Activated CD4-positive, alpha-beta T cell treated with anti-CD3 and anti-CD28 coated beads, Interleukin-2, amount 10 ng/mL, durations not matched to agents 24 days and 14 days (primary cell): ENCODE measurements at regions not wholly inside any gene's neighbourhood (a gene's known extent, or its start where the extent isn't known, plus 50 kb on each side); places are given as distances from the start of the nearest gene placed in this dataset.

ENCODE experiments used
- DNase-seq: peaks from one replicate; pipeline ENCODE4 v3.0.0; 2022
- H3K27ac Mint-ChIP-seq: one replicate; pipeline ENCODE4 v1.8.0; 2022; ENCODE audit warnings: mild to moderate bottlenecking, mixed read lengths
- H3K27me3 Mint-ChIP-seq: one replicate; pipeline ENCODE4 v1.8.0; 2022; ENCODE audit warnings: mixed read lengths
- H3K36me3 Mint-ChIP-seq: one replicate; pipeline ENCODE4 v1.8.0; 2022; ENCODE audit warnings: low read depth, mild to moderate bottlenecking, mixed read lengths
- H3K4me1 Mint-ChIP-seq: one replicate; pipeline ENCODE4 v1.8.0; 2021; ENCODE audit warnings: mixed read lengths
- H3K4me3 Mint-ChIP-seq: one replicate; pipeline ENCODE4 v1.8.0; 2022; ENCODE audit warnings: mild to moderate bottlenecking, moderate library complexity, mixed read lengths
- H3K9me3 Mint-ChIP-seq: one replicate; pipeline ENCODE4 v1.8.0; 2021; ENCODE audit warnings: mixed read lengths
- intact Hi-C: fragments of 100-400 bp; cut with micrococcal nuclease; formaldehyde crosslinking; loops from one replicate; pipeline ENCODE4 v1.15.1; 2023

- H3K27ac Mint-ChIP-seq: no peak overlapping the region
- no peak for DNase-seq
- no peaks in the 10 kb centered on the region for H3K4me1 Mint-ChIP-seq
- intact Hi-C loops: no loop called here
- H3K36me3 Mint-ChIP-seq: no peaks in the 10 kb centered on the region
- H3K27me3 Mint-ChIP-seq: no peaks in the 10 kb centered on the region
- no peak overlapping the region for H3K4me3 Mint-ChIP-seq
- H3K9me3 Mint-ChIP-seq: peaks cover 14% of the 10 kb centered on the region
Observed at GRCh38 chr2:4381773-4382172, 678.4 kb downstream of the DCDC2C start.

- H3K4me1 Mint-ChIP-seq: no peaks in the 10 kb centered on the region
- DNase-seq: no peak
- H3K9me3 Mint-ChIP-seq: peaks cover 19% of the 10 kb centered on the region
- intact Hi-C loops: no loop called here
- H3K4me3 Mint-ChIP-seq: no peak overlapping the region
- no peaks in the 10 kb centered on the region for H3K36me3 Mint-ChIP-seq
- no peak overlapping the region for H3K27ac Mint-ChIP-seq
- H3K27me3 Mint-ChIP-seq: no peaks in the 10 kb centered on the region
Observed at GRCh38 chr2:4391013-4391412, 687.6 kb downstream of the DCDC2C start.

DNA sequence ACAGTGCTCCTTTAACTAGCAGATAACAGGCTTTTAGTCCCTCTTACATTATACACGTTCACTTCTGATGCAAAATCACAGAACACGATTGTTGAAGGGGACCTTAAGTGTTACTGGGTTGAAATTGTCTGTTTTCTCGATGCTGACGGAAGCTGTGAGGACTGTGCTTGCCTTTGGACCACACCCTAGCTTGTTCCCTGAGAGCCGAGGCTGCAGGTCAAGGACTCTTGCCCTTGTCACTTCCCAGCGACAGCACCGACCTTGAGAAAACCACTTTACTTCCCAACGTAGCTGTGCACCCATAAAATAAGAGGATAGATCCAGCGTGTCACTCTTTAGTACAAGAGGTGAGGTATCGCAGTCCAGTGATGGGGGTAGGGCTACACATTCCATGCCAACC lies 701.0 kb downstream of the DCDC2C start:
- intact Hi-C loops: no loop called here
- Mint-ChIP-seq H3K4me3 (no peak overlapping the region), H3K4me1 (no peaks in the 10 kb centered on the region), H3K36me3 (no peaks in the 10 kb centered on the region), H3K9me3 (peaks cover 7% of the 10 kb centered on the region), H3K27ac (no peak overlapping the region), H3K27me3 (no peaks in the 10 kb centered on the region)
- DNase-seq: no peak

GRCh38 chr2:4408321-4408720 lies 704.9 kb downstream of the DCDC2C start:
- Mint-ChIP-seq H3K27ac (no peak overlapping the region), H3K9me3 (peaks cover 14% of the 10 kb centered on the region), H3K4me1 (no peaks in the 10 kb centered on the region), H3K27me3 (no peaks in the 10 kb centered on the region), H3K36me3 (no peaks in the 10 kb centered on the region), H3K4me3 (no peak overlapping the region)
- intact Hi-C loops: no loop called here
- DNase-seq: no peak

GRCh38 chr2:4412637-4413187 lies 709.3 kb downstream of the DCDC2C start:
- no peaks in the 10 kb centered on the region for H3K36me3 Mint-ChIP-seq
- intact Hi-C loops: no loop called here

GRCh38 chr2:4415171-4415570 lies 711.8 kb downstream of the DCDC2C start:
- no peak overlapping the region for H3K27ac Mint-ChIP-seq
- no peaks in the 10 kb centered on the region for H3K4me1 Mint-ChIP-seq
- intact Hi-C loops: no loop called here
- H3K9me3 Mint-ChIP-seq: peaks cover 16% of the 10 kb centered on the region
- no peak for DNase-seq
- no peaks in the 10 kb centered on the region for H3K36me3 Mint-ChIP-seq
- H3K4me3 Mint-ChIP-seq: no peak overlapping the region
- H3K27me3 Mint-ChIP-seq: no peaks in the 10 kb centered on the region

More at GRCh38 chr2:4412637-4413187, 709.3 kb downstream of the DCDC2C start:
- H3K27me3 Mint-ChIP-seq: no peaks in the 10 kb centered on the region
- H3K27ac Mint-ChIP-seq: no peak overlapping the region
- no peaks in the 10 kb centered on the region for H3K4me1 Mint-ChIP-seq
- no peak overlapping the region for H3K4me3 Mint-ChIP-seq
- no peak for DNase-seq
- H3K9me3 Mint-ChIP-seq: peaks cover 16% of the 10 kb centered on the region

DNA sequence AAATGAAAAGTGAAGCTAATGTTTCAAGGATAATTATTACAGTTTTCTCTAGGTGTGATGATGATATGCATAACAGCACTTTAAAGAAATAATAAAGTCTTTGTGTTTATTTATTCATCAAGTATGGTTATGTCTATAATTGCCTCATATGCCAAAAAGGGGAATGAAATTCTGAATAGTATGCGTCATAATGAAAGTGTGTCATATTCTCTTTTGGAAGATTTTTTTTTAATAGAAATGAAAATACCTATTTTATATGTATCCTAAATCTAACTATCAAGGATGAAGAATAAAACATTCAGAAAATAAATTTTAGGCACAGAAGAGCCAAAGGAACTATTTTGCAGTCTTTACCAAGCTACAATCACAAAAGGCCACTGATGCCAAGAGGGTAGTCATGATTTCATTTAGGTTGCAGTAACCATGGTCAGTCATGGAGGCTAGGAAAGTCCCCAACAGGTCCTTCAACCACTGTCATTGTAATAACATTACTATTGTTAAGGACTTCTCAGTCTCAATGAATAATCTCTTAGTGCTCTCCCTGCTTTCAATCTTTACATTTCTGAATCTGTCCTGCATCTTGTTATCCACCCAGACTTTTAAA lies 712.5 kb downstream of the DCDC2C start:
- peaks cover 16% of the 10 kb centered on the region for H3K9me3 Mint-ChIP-seq
- no peak overlapping the region for H3K27ac Mint-ChIP-seq
- no peaks in the 10 kb centered on the region for H3K27me3 Mint-ChIP-seq
- no peaks in the 10 kb centered on the region for H3K4me1 Mint-ChIP-seq
- no peak for DNase-seq
- no peaks in the 10 kb centered on the region for H3K36me3 Mint-ChIP-seq
- no peak overlapping the region for H3K4me3 Mint-ChIP-seq
- intact Hi-C loops: no loop called here

GRCh38 chr2:4416431-4416830 lies 713.1 kb downstream of the DCDC2C start:
- Mint-ChIP-seq H3K36me3 (no peaks in the 10 kb centered on the region), H3K4me1 (no peaks in the 10 kb centered on the region), H3K27me3 (no peaks in the 10 kb centered on the region), H3K4me3 (no peak overlapping the region), H3K27ac (no peak overlapping the region), H3K9me3 (peaks cover 16% of the 10 kb centered on the region)
- no peak for DNase-seq
- intact Hi-C loops: no loop called here

GRCh38 chr2:4417771-4418170 lies 714.4 kb downstream of the DCDC2C start:
- no peak for DNase-seq
- Mint-ChIP-seq H3K4me3 (no peak overlapping the region), H3K27ac (no peak overlapping the region), H3K27me3 (no peaks in the 10 kb centered on the region), H3K36me3 (no peaks in the 10 kb centered on the region), H3K9me3 (peaks cover 14% of the 10 kb centered on the region), H3K4me1 (no peaks in the 10 kb centered on the region)
- intact Hi-C loops: no loop called here

GRCh38 chr2:4420032-4420431 lies 716.7 kb downstream of the DCDC2C start:
- Mint-ChIP-seq H3K4me3 (no peak overlapping the region), H3K36me3 (no peaks in the 10 kb centered on the region), H3K27ac (no peak overlapping the region), H3K27me3 (no peaks in the 10 kb centered on the region), H3K9me3 (peaks cover 14% of the 10 kb centered on the region), H3K4me1 (no peaks in the 10 kb centered on the region)
- intact Hi-C loops: no loop called here
- no peak for DNase-seq

DNA sequence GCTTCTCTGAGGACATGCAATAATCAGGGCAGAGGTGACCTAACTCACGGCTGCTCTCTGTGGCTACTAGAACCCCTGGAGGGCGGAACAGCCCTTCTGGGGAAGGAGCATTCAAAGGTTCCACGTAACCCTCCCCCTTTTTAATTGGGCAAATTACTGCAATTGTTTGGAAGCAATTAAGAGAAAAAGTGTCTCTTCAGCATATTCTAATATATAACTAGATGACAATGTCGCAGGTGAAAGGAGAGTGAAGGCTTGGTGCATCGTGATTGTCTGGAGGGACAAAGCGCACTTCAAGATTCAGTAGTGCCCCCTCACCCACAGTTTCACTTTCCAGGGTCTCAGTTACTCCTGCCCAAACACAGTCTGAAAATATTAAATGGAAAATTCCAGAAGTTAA lies 720.8 kb downstream of the DCDC2C start:
- no peak overlapping the region for H3K27ac Mint-ChIP-seq
- no peak overlapping the region for H3K4me3 Mint-ChIP-seq
- H3K4me1 Mint-ChIP-seq: no peaks in the 10 kb centered on the region
- no peaks in the 10 kb centered on the region for H3K27me3 Mint-ChIP-seq
- H3K36me3 Mint-ChIP-seq: no peaks in the 10 kb centered on the region
- intact Hi-C loops: no loop called here
- peaks cover 8% of the 10 kb centered on the region for H3K9me3 Mint-ChIP-seq
- DNase-seq: no peak

DNA sequence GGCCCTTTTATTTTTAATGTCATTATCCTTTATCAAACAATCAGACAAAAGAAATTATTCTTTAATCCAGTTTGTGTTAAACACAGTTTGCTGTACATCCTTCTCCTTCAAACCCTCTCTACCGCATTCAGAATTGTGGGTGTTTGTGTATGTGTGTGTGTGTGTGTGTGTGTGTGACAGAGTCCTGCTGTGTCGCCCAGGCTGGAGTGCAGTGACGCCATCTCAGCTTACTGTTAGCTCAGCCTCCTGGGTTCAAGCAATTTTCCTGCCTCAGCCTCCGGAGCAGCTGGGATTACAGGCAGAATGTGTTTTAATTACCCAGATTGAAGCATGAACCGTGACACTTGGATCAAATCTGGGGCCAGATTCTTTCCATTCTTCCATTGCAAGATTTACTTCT lies 723.7 kb downstream of the DCDC2C start:
- Mint-ChIP-seq H3K9me3 (peaks cover 8% of the 10 kb centered on the region), H3K4me1 (no peaks in the 10 kb centered on the region), H3K4me3 (no peak overlapping the region), H3K27me3 (no peaks in the 10 kb centered on the region), H3K36me3 (no peaks in the 10 kb centered on the region), H3K27ac (no peak overlapping the region)
- no peak for DNase-seq
- intact Hi-C loops: no loop called here

DNA sequence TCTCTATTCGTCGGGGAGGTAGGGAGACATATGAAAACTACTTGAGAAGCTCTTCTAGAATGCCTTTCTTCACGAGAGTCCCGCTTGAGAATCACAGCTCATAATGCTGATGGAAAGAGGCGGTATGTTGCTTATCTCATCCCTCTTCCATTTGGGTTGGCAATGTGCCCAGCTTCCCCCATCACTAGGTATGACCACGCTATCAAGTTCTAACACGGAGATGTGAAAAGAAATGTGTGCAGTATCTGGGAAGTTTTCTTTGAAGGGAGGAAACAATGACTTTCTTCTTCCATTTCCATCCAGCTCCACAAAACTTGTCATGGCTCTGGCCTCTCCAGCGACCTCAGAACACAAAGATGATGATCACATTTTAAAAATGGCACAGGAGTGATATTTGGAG lies 742.4 kb downstream of the DCDC2C start:
- no peak for DNase-seq
- Mint-ChIP-seq H3K36me3 (no peaks in the 10 kb centered on the region), H3K27ac (no peak overlapping the region), H3K4me1 (no peaks in the 10 kb centered on the region), H3K9me3 (no peaks in the 10 kb centered on the region), H3K4me3 (no peak overlapping the region), H3K27me3 (no peaks in the 10 kb centered on the region)
- intact Hi-C loops: no loop called here

GRCh38 chr2:4454907-4455306 lies 751.5 kb downstream of the DCDC2C start:
- Mint-ChIP-seq H3K27ac (no peak overlapping the region), H3K36me3 (no peaks in the 10 kb centered on the region), H3K27me3 (no peaks in the 10 kb centered on the region), H3K4me3 (no peak overlapping the region), H3K4me1 (no peaks in the 10 kb centered on the region), H3K9me3 (peaks cover 10% of the 10 kb centered on the region)
- intact Hi-C loops: no loop called here
- DNase-seq: no peak

GRCh38 chr2:4455486-4456155 lies 752.2 kb downstream of the DCDC2C start:
- H3K9me3 Mint-ChIP-seq: peaks cover 10% of the 10 kb centered on the region
- intact Hi-C loops: no loop called here
- H3K4me3 Mint-ChIP-seq: no peak overlapping the region
- DNase-seq: no peak
- no peaks in the 10 kb centered on the region for H3K36me3 Mint-ChIP-seq
- no peaks in the 10 kb centered on the region for H3K27me3 Mint-ChIP-seq
- H3K4me1 Mint-ChIP-seq: no peaks in the 10 kb centered on the region
- H3K27ac Mint-ChIP-seq: no peak overlapping the region
